Psoas muscle (tissue), 7 donors: ENCODE measurements at regions not wholly inside any gene's neighbourhood (a gene's known extent, or its start where the extent isn't known, plus 50 kb on each side); places are given as distances from the start of the nearest gene placed in this dataset.
A peak's percentile ranks its signal among the peaks of the same experiment; 100 is the strongest.

Source experiments
- ATAC-seq, 4 donors: fragments of 200-7000 bp; cut with Tn5 transposase; one replicate each; pipeline ENCODE4 v1.9.1; 2020; ENCODE audit warnings: moderate library complexity in 3 of 4, mild to moderate bottlenecking in 2 of 4
- DNase-seq, 2 donors: peaks; one replicate each; pipeline ENCODE4 v3.0.0-alpha.2; 2020
- H3K27ac ChIP-seq: fragments of 200-600 bp; one replicate; pipeline ENCODE4 v1.8.0; 2022
- H3K27me3 ChIP-seq, 3 donors: fragments of 200-600 bp in 1 of 3; one replicate each; pipeline versions ENCODE4 v1.6.1 to v1.8.0; 2013 to 2022; ENCODE audit warnings: low read length in 2 of 3, mild to moderate bottlenecking in 2 of 3, moderate library complexity in 1 of 3; ENCODE audit not compliant: insufficient read depth in 3 of 3
- H3K36me3 ChIP-seq, 2 donors: fragments of 200-600 bp in 1 of 2; one replicate each; pipeline versions ENCODE4 v1.6.1 to v1.8.0; 2013 to 2022; ENCODE audit warnings: low read depth in 1 of 2, mild to moderate bottlenecking in 1 of 2, moderate library complexity in 1 of 2; ENCODE audit not compliant: insufficient read depth in 1 of 2
- H3K4me1 ChIP-seq: fragments of 200-600 bp; one replicate; pipeline ENCODE4 v1.8.0; 2022
- H3K4me3 ChIP-seq: fragments of 200-600 bp; one replicate; pipeline ENCODE4 v1.8.0; 2022; ENCODE audit warnings: mild to moderate bottlenecking
- H3K9me3 ChIP-seq: fragments of 200-600 bp; one replicate; pipeline ENCODE4 v1.8.0; 2022
- WGBS, 3 donors: extraction: QIAGEN DNeasy Blood & Tissue Kit; methylation state at CpG; one replicate each; pipeline versions ENCODE4 v1.1.6 to v1.1.7; 2013; 5-methylcytosine and 5-hydroxymethylcytosine counted together
- intact Hi-C, 2 donors: fragments of 100-400 bp; cut with DNase I; formaldehyde crosslinking; loops; one replicate each; pipeline versions ENCODE4 v1.11.0 to v1.14.2; 2022
- TF ChIP-seq, protein P1 (sequence below): fragments of 200-600 bp; IDR thresholded peaks from one replicate; pipeline ENCODE4 v1.8.0; 2022; ENCODE audit warnings: antibody characterized with exemption
- donor health status: healthy with polysubstance abuse.
- donor health status: DM: no; HTN: no; CAD: no; lungs with moderate emphysema.
- donor health status: Bipolar disorder and iron deficiency.
- donor health status: healthy.
- donor health status: DM: yes; HTN: yes; CAD: no.
- donor health status: DM: no; HTN: no; CAD: no.
- donor health status: DM: yes; HTN: yes; CAD: no.

DNA sequence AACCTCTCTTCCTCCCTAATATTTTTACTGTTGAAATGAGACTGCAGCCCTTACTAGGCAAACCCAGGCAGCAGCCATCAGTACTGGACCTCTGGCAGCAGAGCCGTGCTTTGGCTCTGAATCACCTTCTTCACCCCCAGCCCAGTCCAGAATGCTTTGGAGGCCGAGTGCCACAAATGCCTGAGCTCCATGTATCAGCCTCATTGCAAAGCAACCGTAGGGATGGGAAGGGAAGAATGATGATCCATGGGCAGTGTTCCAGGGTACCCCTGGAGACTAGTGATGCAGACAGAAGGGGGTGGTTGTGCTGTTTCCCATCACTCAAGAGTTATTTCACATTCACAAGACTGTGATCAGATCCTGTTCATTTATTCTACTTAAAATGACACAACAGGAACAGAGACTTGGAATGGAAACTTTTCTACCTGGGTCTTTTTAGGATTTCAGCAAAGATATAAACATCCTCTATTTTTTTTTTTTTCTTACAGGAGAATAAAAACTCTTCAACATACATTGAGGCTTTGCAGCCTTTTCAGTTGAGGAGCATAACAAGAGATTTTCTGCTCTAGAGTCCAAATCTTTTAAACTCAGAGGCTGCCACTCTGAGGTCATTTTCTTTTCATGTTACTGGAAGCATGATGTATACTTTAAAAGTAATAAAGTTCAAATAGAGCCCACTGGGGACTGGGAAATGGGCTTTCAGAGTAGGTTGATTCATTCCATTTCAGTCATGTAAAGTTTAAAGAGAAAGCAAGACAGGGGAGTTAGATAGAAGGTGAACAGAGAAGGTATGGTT is 138.3 kb downstream of the KCNJ2 start:
- H3K9me3 ChIP-seq: no peaks in the 10 kb centered on the region
- H3K36me3 ChIP-seq: no peaks in the 10 kb centered on the region
- H3K27me3 ChIP-seq: no peaks in the 10 kb centered on the region
- 25 to 29% (median 28%) methylated on average over 3 of the region's 3 CpGs for WGBS, 3 donors
- ATAC-seq: peak in 3 of 4 donors; percentile 41 to 80 (median 63)
- TF ChIP-seq, protein P1, sequence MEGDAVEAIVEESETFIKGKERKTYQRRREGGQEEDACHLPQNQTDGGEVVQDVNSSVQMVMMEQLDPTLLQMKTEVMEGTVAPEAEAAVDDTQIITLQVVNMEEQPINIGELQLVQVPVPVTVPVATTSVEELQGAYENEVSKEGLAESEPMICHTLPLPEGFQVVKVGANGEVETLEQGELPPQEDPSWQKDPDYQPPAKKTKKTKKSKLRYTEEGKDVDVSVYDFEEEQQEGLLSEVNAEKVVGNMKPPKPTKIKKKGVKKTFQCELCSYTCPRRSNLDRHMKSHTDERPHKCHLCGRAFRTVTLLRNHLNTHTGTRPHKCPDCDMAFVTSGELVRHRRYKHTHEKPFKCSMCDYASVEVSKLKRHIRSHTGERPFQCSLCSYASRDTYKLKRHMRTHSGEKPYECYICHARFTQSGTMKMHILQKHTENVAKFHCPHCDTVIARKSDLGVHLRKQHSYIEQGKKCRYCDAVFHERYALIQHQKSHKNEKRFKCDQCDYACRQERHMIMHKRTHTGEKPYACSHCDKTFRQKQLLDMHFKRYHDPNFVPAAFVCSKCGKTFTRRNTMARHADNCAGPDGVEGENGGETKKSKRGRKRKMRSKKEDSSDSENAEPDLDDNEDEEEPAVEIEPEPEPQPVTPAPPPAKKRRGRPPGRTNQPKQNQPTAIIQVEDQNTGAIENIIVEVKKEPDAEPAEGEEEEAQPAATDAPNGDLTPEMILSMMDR: no peak
- peaks cover 10% of the 10 kb centered on the region for H3K4me1 ChIP-seq
- peak in 1 of 2 donors; percentile 50 for DNase-seq
- no peak overlapping the region for H3K27ac ChIP-seq
- H3K4me3 ChIP-seq: no peak overlapping the region
- intact Hi-C loops: no loop called here

- ATAC-seq (no peak), DNase-seq (no peak)
- 91 to 97% (median 91%) methylated on average over 2 of the region's 2 CpGs for WGBS, 3 donors
- intact Hi-C loops: no loop called here
- Histone ChIP-seq H3K27ac (no peak overlapping the region), H3K4me3 (no peak overlapping the region), H3K36me3 (no peaks in the 10 kb centered on the region), H3K4me1 (peaks cover 10% of the 10 kb centered on the region), H3K27me3 (no peaks in the 10 kb centered on the region), H3K9me3 (no peaks in the 10 kb centered on the region)
- TF ChIP-seq, protein P1: no peak
Measured at GRCh38 chr17:70308618-70309017, 139.3 kb downstream of the KCNJ2 start.

DNA sequence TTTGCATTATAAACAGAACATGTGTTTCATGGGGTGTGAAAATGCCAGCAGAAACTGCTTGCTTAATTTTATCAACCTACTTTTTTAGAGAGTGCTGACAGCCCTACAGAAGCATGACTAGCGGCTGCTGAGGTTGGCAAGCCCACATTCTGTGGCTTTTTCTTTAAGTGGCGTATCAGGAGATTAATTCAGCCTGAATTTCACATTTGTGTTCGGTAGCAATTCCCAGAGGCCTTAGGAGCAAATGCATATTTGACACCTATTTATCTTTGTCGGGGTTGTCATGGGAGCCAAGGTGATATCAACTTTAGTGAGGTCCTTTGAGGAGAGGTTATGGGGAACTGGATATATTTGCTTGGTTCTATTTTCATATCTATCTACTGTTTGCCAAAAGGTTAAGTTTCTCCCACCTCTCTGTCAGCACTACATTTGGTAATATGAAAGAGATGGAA is 140.9 kb downstream of the KCNJ2 start:
- no peaks in the 10 kb centered on the region for H3K9me3 ChIP-seq
- WGBS, 3 donors: 28 to 33% (median 30%) methylated on average over 4 of the region's 4 CpGs

GRCh38 chr17:70313086-70313852 is 143.9 kb downstream of the KCNJ2 start:
- Histone ChIP-seq H3K36me3 (no peaks in the 10 kb centered on the region), H3K27ac (no peak overlapping the region), H3K4me1 (peaks cover 27% of the 10 kb centered on the region), H3K27me3 (no peaks in the 10 kb centered on the region), H3K4me3 (no peak overlapping the region), H3K9me3 (no peaks in the 10 kb centered on the region)
- intact Hi-C loops: loop anchor here in 1 of 2 donors (5.0 kb wide), 1 partner anchor 131 kb away; no protein-coding TSS in a partner anchor
- TF ChIP-seq, protein P1: no peak
- no peak for ATAC-seq
- 56 to 66% (median 58%) methylated on average over 11 of the region's 11 CpGs for WGBS, 3 donors
- no peak for DNase-seq

More for the DNA sequence above, 140.9 kb downstream of the KCNJ2 start:
- Histone ChIP-seq H3K4me3 (peak overlapping the region; percentile 44), H3K36me3 (no peaks in the 10 kb centered on the region), H3K27ac (peak overlapping the region; percentile 57), H3K27me3 (no peaks in the 10 kb centered on the region), H3K4me1 (peaks cover 13% of the 10 kb centered on the region)
- intact Hi-C loops: loop anchor here in 1 of 2 donors (5.0 kb wide), 1 partner anchor 128 kb away; no protein-coding TSS in a partner anchor
- ATAC-seq (peak; percentile 73 to 87 (median 80)), DNase-seq (no peak)
- TF ChIP-seq, protein P1: no peak
